CD14-positive monocyte (primary cell): ENCODE measurements at regions not wholly inside any gene's neighbourhood (a gene's known extent, or its start where the extent isn't known, plus 50 kb on each side); places are given as distances from the start of the nearest gene placed in this dataset.

Experiments
- DNase-seq, 3 donors: peaks; one replicate each; pipeline ENCODE4 v3.0.0-alpha.2; 2011 to 2022
- H2AFZ ChIP-seq: 2 replicates; pipeline ENCODE4 v1.6.0; 2012; ENCODE audit warnings: mild to moderate bottlenecking, low read depth, low read length, inconsistent platforms; ENCODE audit not compliant: insufficient read depth, poor library complexity, severe bottlenecking
- H3K27ac ChIP-seq, 2 donors: 1 replicate in 1 of 2; 2 replicates in 1 of 2; pipeline ENCODE4 v1.5.1; 2012 to 2013; ENCODE audit warnings: low read length in 2 of 2, control low read depth in 1 of 2, inconsistent platforms in 1 of 2, low read depth in 1 of 2, mild to moderate bottlenecking in 1 of 2
- H3K27me3 ChIP-seq, 2 donors: one replicate each; pipeline versions ENCODE4 v1.6.0 to v1.6.1; 2011 to 2013; ENCODE audit warnings: low read length in 2 of 2; ENCODE audit not compliant: control insufficient read depth in 2 of 2, insufficient read depth in 2 of 2
- H3K36me3 ChIP-seq, 2 donors: replicated peaks in 1 of 2; 1 replicate in 1 of 2; 2 replicates in 1 of 2; pipeline versions ENCODE4 v1.5.1 to v1.6.1; 2012 to 2013; ENCODE audit warnings: low read length in 2 of 2, control low read depth in 1 of 2, inconsistent platforms in 1 of 2, mild to moderate bottlenecking in 1 of 2; ENCODE audit not compliant: insufficient read depth in 2 of 2, control insufficient read depth in 1 of 2
- H3K4me1 ChIP-seq, 2 donors: 1 replicate in 1 of 2; 2 replicates in 1 of 2; pipeline versions ENCODE4 v1.5.1 to v1.6.1; 2012 to 2013; ENCODE audit warnings: low read length in 2 of 2, control low read depth in 1 of 2, inconsistent platforms in 1 of 2, mild to moderate bottlenecking in 1 of 2, moderate library complexity in 1 of 2; ENCODE audit not compliant: insufficient read depth in 2 of 2, control insufficient read depth in 1 of 2
- H3K4me2 ChIP-seq: replicated peaks from 2 replicates; pipeline ENCODE3; 2012; ENCODE audit warnings: low read length, moderate library complexity, mild to moderate bottlenecking; ENCODE audit not compliant: poor library complexity, severe bottlenecking; ENCODE audit errors: extremely low read depth
- H3K4me3 ChIP-seq, 3 experiments: fragments of 200-600 bp in 1 of 3; sonication (generic) in 1 of 3; replicated peaks in 1 of 3; 1 replicate in 2 of 3; 2 replicates in 1 of 3; pipeline ENCODE4 v1.5.1; 2011 to 2013; ENCODE audit warnings: low read length in 3 of 3, mild to moderate bottlenecking in 3 of 3, control low read depth in 2 of 3, low read depth in 2 of 3, inconsistent platforms in 1 of 3, moderate library complexity in 1 of 3
- H3K79me2 ChIP-seq: 2 replicates; pipeline ENCODE4 v1.6.0; 2012; ENCODE audit warnings: mild to moderate bottlenecking, control low read depth, inconsistent platforms, low read length, moderate library complexity; ENCODE audit not compliant: insufficient read depth
- H3K9ac ChIP-seq: 2 replicates; pipeline ENCODE4 v1.6.0; 2017; ENCODE audit warnings: low read length, mild to moderate bottlenecking; ENCODE audit not compliant: insufficient read depth, poor library complexity, severe bottlenecking
- H3K9me3 ChIP-seq, 2 donors: replicated peaks in 1 of 2; 1 replicate in 1 of 2; 2 replicates in 1 of 2; pipeline versions ENCODE4 v1.5.1 to v1.6.1; 2012 to 2013; ENCODE audit warnings: low read length in 2 of 2, control low read depth in 1 of 2; ENCODE audit not compliant: control insufficient read depth in 1 of 2, insufficient read depth in 1 of 2
- H4K20me1 ChIP-seq: 2 replicates; pipeline ENCODE4 v1.6.0; 2012; ENCODE audit warnings: mild to moderate bottlenecking, low read length, control low read depth, moderate library complexity; ENCODE audit not compliant: insufficient read depth
- H3K27ac Mint-ChIP-seq, 7 donors: one replicate each; pipeline ENCODE4 v1.8.0; 2020; ENCODE audit warnings: mild to moderate bottlenecking in 7 of 7, mixed read lengths in 7 of 7, moderate library complexity in 6 of 7, inconsistent platforms in 2 of 7
- H3K27me3 Mint-ChIP-seq, 3 donors: one replicate each; pipeline ENCODE4 v1.8.0; 2021 to 2022; ENCODE audit warnings: low read depth in 3 of 3, mild to moderate bottlenecking in 3 of 3, mixed read lengths in 3 of 3, moderate library complexity in 3 of 3, inconsistent platforms in 1 of 3
- H3K36me3 Mint-ChIP-seq, 2 donors: one replicate each; pipeline ENCODE4 v1.8.0; 2020; ENCODE audit warnings: mixed read lengths in 2 of 2, inconsistent platforms in 1 of 2, mild to moderate bottlenecking in 1 of 2
- H3K4me1 Mint-ChIP-seq: one replicate; pipeline ENCODE4 v1.8.0; 2020; ENCODE audit warnings: mild to moderate bottlenecking, mixed read lengths
- H3K4me3 Mint-ChIP-seq, 2 donors: one replicate each; pipeline ENCODE4 v1.8.0; 2020; ENCODE audit warnings: mild to moderate bottlenecking in 2 of 2, mixed read lengths in 2 of 2, moderate library complexity in 1 of 2
- H3K9me3 Mint-ChIP-seq, 7 donors: one replicate each; pipeline ENCODE4 v1.8.0; 2020 to 2022; ENCODE audit warnings: mixed read lengths in 7 of 7, mild to moderate bottlenecking in 6 of 7, moderate library complexity in 6 of 7, inconsistent platforms in 2 of 7
- WGBS: methylation state at CpG from one replicate; pipeline ENCODE4 v1.1.5; 2013; ENCODE audit warnings: missing lambda C conversion rate; ENCODE audit not compliant: insufficient coverage; 5-methylcytosine and 5-hydroxymethylcytosine counted together
- intact Hi-C, 2 donors: fragments of 100-400 bp; cut with micrococcal nuclease; formaldehyde crosslinking; loops; one replicate each; pipeline versions ENCODE4 v1.15.0 to v1.15.1; 2023
- TF ChIP-seq, protein P1 (sequence below): fragments of 200-600 bp; IDR thresholded peaks from one replicate; pipeline ENCODE4 v1.8.0; 2022; ENCODE audit warnings: antibody characterized with exemption, mild to moderate bottlenecking

GRCh38 chr20:7695051-7695495 is 245.2 kb downstream of the HAO1 start:
- H3K4me2 ChIP-seq, result no peak overlapping the region
- H3K4me3 ChIP-seq, result no peak overlapping the region
- no peaks in the 10 kb centered on the region for H3K79me2 ChIP-seq
- no peaks in the 10 kb centered on the region for H4K20me1 ChIP-seq
- Mint-ChIP-seq H3K4me1 (no peaks in the 10 kb centered on the region), H3K27ac (no peak overlapping the region), H3K9me3 (peaks cover 0 to 2% (median 0%) of the 10 kb centered on the region in 7 donors), H3K4me3 (no peak overlapping the region), H3K36me3 (no peaks in the 10 kb centered on the region), H3K27me3 (peaks cover 0 to 3% (median 0%) of the 10 kb centered on the region in 3 donors)
- no peaks in the 10 kb centered on the region for H3K27me3 ChIP-seq
- 74% methylated on average over 3 of the region's 5 CpGs for WGBS
- no peaks in the 10 kb centered on the region for H3K4me1 ChIP-seq
- H3K9ac ChIP-seq, result no peak overlapping the region
- H3K36me3 ChIP-seq, result no peaks in the 10 kb centered on the region
- DNase-seq, result no peak
- TF ChIP-seq, protein P1, sequence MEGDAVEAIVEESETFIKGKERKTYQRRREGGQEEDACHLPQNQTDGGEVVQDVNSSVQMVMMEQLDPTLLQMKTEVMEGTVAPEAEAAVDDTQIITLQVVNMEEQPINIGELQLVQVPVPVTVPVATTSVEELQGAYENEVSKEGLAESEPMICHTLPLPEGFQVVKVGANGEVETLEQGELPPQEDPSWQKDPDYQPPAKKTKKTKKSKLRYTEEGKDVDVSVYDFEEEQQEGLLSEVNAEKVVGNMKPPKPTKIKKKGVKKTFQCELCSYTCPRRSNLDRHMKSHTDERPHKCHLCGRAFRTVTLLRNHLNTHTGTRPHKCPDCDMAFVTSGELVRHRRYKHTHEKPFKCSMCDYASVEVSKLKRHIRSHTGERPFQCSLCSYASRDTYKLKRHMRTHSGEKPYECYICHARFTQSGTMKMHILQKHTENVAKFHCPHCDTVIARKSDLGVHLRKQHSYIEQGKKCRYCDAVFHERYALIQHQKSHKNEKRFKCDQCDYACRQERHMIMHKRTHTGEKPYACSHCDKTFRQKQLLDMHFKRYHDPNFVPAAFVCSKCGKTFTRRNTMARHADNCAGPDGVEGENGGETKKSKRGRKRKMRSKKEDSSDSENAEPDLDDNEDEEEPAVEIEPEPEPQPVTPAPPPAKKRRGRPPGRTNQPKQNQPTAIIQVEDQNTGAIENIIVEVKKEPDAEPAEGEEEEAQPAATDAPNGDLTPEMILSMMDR, result no peak
- no peak overlapping the region for H3K27ac ChIP-seq
- intact Hi-C loops, result no loop called here
- no peak overlapping the region for H2AFZ ChIP-seq
- no peaks in the 10 kb centered on the region for H3K9me3 ChIP-seq

DNA sequence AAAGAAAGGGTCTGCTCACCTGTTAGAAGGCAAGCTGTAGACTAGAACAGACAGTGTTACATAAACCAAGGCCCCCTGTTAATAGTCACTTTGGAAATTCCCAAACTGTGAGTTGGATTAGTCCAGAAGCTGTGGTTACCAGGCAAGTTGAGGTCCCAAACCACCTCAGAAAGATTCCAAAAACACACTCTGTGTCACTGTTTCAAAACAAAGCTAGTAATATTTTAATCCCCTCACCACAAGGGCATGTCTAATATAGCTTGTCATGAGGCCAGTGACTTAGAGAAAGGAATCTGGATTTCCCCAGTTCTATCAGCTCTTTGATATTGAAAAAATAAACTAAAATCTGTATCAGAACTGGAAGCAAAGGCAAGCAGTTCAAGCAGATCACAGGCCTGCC is 244.6 kb downstream of the HAO1 start:
- H4K20me1 ChIP-seq, result no peaks in the 10 kb centered on the region
- Mint-ChIP-seq H3K27me3 (peaks cover 0 to 3% (median 0%) of the 10 kb centered on the region in 3 donors), H3K9me3 (peaks cover 0 to under 1% (median 0%) of the 10 kb centered on the region in 7 donors), H3K36me3 (no peaks in the 10 kb centered on the region), H3K4me1 (no peaks in the 10 kb centered on the region), H3K4me3 (no peak overlapping the region), H3K27ac (no peak overlapping the region)
- H3K79me2 ChIP-seq, result no peaks in the 10 kb centered on the region
- intact Hi-C loops, result no loop called here
- H3K27me3 ChIP-seq, result no peaks in the 10 kb centered on the region
- H3K9ac ChIP-seq, result no peak overlapping the region
- no peaks in the 10 kb centered on the region for H3K36me3 ChIP-seq
- DNase-seq, result no peak
- H3K4me2 ChIP-seq, result no peak overlapping the region
- no peak overlapping the region for H3K4me3 ChIP-seq
- H3K9me3 ChIP-seq, result no peaks in the 10 kb centered on the region
- TF ChIP-seq, protein P1, result no peak
- no peak overlapping the region for H3K27ac ChIP-seq
- H2AFZ ChIP-seq, result no peak overlapping the region
- no peaks in the 10 kb centered on the region for H3K4me1 ChIP-seq
